ENCODE measurements at regions not wholly inside any gene's neighbourhood (a gene's known extent, or its start where the extent isn't known, plus 50 kb on each side); places are given as distances from the start of the nearest gene placed in this dataset.

DNA sequence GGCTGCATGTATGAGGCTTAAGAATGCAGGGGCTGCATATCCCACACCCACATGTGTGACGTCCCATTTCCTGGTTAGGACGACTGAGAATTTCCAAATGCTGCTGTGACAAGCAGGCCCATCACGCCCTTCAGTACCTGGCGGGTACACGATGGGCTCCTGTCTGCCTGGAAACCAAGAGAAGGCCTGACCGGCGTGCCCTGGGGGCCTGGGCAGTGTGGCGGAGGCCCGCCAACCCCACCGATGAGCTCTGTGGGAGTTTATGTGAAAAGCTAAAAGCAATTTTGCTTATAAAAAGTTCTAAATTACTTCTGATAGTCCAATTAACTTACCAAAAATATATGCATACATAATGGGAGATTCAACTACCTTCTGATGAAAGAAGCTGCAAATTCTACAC, 837.3 kb downstream of the GALR1 start:
- FAIRE-seq, result no peak

GRCh38 chr18:78087338-78087737, 837.7 kb downstream of the GALR1 start:
- FAIRE-seq (no peak), DNase-seq (ENCODE audit: insufficient read length, low spot score) (no peak)

More for the DNA sequence above, 837.3 kb downstream of the GALR1 start:
- no peak for DNase-seq (ENCODE audit: insufficient read length, low spot score)

GRCh38 chr18:78090584-78090983, 840.9 kb downstream of the GALR1 start:
- FAIRE-seq (no peak), DNase-seq (ENCODE audit: insufficient read length, low spot score) (no peak)

GRCh38 chr18:78092901-78093300, 843.3 kb downstream of the GALR1 start:
- FAIRE-seq (no peak), DNase-seq (ENCODE audit: insufficient read length, low spot score) (no peak)

DNA sequence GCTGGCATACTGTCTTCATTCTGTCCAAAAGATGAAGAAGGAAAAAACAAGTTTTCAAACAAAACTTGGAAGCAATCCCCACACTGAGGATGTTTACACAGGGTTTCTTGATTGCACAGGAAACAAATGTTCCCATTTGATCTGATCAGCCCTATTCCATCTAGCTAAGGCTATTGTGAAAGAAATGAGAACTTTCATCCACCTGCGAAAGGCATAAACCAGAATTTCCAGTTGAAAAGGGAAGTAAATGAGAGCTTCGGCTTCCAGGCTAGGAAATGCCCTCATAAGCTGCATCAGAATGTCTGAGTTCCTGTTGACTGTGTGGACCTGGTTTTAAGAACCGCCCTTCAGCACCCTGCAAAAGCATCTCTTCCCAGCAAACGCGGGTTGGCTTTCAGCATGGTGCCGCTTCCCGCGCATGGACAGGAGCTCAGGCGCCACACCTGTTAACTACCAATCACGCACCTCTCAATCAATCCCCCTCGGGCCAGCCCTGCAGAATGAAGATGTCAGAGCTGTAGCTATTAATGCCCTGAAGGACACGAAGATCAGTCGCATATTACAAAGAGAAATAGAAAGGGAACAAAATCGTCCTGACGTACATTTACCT, 850.4 kb downstream of the GALR1 start:
- no peak for FAIRE-seq
- no peak for DNase-seq (ENCODE audit: insufficient read length, low spot score)

GRCh38 chr18:78101091-78101490, 851.4 kb downstream of the GALR1 start:
- FAIRE-seq (no peak), DNase-seq (ENCODE audit: insufficient read length, low spot score) (no peak)

- no peak for FAIRE-seq
- DNase-seq (ENCODE audit: insufficient read length, low spot score), result no peak
Observed at GRCh38 chr18:78102135-78102534, 852.5 kb downstream of the GALR1 start.

GRCh38 chr18:78105611-78106010, 856.0 kb downstream of the GALR1 start:
- no peak for DNase-seq (ENCODE audit: insufficient read length, low spot score)
- no peak for FAIRE-seq

DNA sequence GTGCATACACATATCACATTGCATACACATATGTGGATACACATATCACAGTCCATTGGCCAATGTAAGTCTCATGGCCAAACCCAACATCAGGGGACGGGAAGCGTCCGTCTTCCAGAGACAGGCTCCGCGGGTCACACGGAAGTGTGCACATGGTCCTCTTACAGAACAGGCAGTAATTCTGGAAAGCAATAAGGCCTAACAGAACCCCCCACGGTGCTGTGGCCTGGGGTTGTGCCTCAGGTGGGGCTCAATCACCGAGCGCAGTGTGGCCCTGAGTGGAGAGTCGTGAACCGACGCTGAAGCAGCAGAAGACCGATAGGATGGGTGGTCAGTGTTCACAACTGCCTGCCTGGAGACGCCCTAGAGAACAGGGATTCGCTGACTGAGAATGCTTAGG, 857.3 kb downstream of the GALR1 start:
- FAIRE-seq, result no peak
- no peak for DNase-seq (ENCODE audit: insufficient read length, low spot score)

- FAIRE-seq (no peak), DNase-seq (ENCODE audit: insufficient read length, low spot score) (no peak)
Observed at GRCh38 chr18:78107363-78107762, 857.7 kb downstream of the GALR1 start.

GRCh38 chr18:78108554-78108953, 858.9 kb downstream of the GALR1 start:
- no peak for FAIRE-seq

DNA sequence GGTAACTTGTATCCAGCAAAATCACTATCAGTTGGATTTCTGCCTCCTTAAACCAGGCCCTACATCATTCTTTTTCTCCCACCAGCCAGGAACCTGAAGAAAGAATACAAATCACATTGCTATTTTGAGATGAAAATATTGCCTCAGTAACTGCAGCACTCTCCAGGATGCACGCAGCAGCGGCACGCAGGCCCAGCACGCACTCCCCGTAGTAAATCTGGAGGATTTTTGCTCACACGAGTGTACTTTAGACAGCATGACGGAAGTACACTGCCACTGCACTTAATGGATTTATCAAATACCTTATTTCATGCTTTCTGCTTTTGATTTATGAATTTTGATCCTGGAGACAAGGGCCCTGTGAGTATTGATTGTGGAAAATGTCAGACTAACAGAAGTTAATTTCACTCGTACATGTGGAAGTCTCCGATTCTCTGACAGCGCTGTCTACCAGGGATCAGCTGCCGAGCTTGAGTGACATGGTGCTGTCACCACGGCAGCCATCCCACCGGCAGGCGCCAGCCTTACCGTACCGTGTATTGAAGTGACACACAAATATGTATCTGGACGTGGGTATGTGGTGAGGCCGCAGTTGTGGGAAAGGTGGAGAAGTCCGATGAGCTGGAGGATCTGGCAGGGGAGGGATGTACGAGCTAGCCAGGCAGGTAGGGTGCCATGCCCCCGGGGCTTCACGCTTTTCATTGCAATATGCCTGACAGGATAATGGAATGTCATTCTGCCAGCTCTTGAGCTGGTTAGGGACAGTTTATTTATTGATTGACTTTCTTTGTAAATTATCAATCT, 863.7 kb downstream of the GALR1 start:
- DNase-seq (ENCODE audit: insufficient read length, low spot score) (no peak), FAIRE-seq (no peak)

More at GRCh38 chr18:78108554-78108953, 858.9 kb downstream of the GALR1 start:
- DNase-seq (ENCODE audit: insufficient read length, low spot score), result no peak

- DNase-seq (ENCODE audit: insufficient read length, low spot score), result no peak
- no peak for FAIRE-seq
Observed at GRCh38 chr18:78113940-78114251, 864.2 kb downstream of the GALR1 start.

DNA sequence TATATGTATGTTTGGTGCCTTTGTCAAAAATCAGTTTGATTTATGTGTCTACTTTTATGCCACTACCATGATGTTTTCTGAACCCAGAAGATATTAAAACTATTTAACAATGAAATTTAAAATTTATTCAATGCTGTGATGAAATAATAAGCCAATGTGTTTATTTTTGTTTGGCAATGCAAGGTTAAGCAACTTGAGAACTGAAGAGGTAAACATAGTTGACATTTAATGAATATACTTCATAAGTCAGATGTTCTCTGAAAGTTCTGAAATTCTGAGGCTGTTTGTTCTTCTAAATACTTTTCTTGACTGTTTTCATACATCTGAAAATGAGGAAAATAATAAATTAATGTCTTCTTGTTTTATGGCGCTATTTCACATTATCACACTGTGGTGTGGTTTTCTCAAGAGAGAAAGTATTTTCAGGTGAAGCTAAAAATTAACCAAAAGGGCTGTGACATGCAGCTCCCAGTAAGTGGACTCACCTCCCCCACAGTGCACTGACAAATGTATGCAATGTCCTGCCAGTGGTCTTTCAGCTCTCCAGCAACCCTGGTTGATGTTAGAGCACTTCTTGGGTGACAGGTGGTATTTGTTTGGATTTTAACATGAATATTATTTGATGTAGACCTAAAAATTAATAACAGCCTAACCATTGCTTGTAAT, 863.6 kb upstream of the SALL3 start:
- FAIRE-seq, result no peak
- no peak for DNase-seq (ENCODE audit: insufficient read length, low spot score)

DNA sequence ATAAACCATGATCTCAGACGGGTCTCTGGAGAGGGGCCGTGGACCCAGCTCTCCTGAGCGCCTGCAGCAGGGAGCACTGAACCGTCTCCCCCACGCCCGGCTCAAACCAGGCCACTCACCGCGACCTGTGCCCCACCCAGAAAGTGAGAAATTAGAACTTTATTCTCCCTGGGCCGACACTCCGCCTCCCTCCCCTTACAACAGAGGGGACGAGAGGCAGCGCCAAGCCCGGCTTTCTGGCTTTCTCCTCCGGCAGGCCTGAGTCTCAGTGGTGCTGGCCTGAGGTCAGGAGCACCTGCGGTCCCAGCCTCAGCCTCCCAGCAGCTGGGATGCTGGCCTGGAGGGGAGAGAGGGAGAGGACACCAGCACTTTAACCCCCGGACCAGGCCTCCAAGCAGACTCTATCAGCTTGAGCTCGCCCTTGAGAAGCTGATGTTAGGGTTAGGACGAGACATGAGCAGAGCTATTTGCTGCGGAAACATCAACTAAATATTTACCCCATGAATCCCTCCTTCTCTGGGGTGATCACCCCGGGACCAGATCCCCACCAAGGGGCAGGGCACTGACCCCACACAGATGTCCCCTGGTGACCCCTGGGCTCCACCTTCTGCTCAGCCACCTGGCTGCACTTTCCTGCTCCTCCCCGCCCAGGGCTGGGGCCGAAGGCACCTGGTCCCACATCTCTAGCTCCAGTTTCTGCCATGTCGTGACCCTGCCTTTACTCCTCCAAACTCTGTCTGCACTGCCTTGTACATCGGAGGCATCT, 856.3 kb upstream of the SALL3 start:
- DNase-seq (ENCODE audit: insufficient read length, low spot score), result no peak
- no peak for FAIRE-seq

GRCh38 chr18:78123926-78124797, 855.5 kb upstream of the SALL3 start:
- FAIRE-seq (no peak), DNase-seq (ENCODE audit: insufficient read length, low spot score) (no peak)

- FAIRE-seq, result no peak
- no peak for DNase-seq (ENCODE audit: insufficient read length, low spot score)
Observed at GRCh38 chr18:78125206-78125896, 854.3 kb upstream of the SALL3 start.

DNA sequence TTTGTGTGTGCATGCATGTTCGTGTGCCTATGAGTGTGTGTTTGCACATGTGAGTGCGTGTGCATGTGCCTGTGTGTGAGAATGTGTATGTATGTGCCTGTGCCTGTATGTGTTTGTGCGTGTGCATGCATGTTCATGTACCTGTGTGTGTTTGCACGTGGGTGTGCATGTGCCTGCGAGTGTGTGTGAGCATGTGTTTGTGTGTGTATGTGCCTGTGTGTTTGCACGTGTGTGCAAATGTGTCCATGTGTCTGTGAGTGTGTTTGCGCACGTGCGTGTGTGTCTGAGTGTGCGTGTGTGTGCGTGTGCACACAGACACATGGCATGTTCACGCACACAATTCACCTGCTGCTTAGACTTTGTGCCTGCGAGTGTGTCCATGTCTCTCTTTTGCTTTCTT, 853.5 kb upstream of the SALL3 start:
- DNase-seq (ENCODE audit: insufficient read length, low spot score) (no peak), FAIRE-seq (no peak)

DNA sequence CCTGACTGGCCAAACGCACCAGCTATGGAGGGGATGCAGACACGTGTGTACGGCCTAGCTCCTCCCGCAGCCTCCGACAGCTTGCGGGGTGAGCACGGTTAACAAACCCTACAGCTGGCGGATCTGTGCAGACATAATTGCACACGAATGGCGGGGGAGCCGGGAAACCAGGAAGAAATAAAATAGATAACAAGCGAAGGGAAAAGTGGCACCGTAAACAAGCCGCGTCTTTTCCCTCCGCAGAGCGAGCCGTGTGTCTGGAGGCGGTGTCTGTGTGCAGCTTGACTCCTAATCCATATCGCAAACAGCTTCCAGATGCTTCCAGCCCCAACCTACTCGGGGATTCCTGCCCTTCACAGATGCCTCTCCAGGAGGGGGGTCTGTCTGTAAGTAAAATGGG, 853.1 kb upstream of the SALL3 start:
- DNase-seq (ENCODE audit: insufficient read length, low spot score) (no peak), FAIRE-seq (no peak)

DNA sequence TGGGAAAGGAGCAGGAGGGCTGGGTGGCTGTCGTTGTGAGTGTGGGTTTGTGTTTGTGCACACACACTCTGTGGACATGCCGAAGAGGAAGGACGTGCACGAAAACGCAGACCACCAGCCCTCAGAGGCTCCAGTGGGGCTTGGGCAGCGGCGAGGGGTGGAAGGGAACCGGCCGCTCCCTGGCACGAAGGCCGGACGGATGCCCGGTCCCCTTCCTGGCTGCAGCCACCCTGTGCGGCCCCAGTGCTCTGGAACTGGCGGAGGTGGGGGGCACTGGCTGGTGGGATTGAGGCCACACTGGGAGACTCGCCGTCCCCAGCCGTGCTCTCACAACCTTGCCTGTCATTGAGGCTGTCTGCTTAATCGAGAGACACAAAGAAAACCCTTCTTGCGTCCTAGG, 852.6 kb upstream of the SALL3 start:
- FAIRE-seq (no peak), DNase-seq (ENCODE audit: insufficient read length, low spot score) (no peak)
